ENCODE measurements at regions not wholly inside any gene's neighbourhood (a gene's known extent, or its start where the extent isn't known, plus 50 kb on each side); places are given as distances from the start of the nearest gene placed in this dataset.

- TF ChIP-seq ZNF138 (CRISPR knock-in tag; conservative IDR thresholded peaks at IDR 0.05) (no peak), USF1 (CRISPR knock-in tag; IDR thresholded peaks at IDR 0.05) (no peak), JUN (CRISPR knock-in tag; IDR thresholded peaks at IDR 0.05) (no peak), MLX (CRISPR knock-in tag; IDR thresholded peaks at IDR 0.05) (no peak), ZNF512 (CRISPR knock-in tag; IDR thresholded peaks at IDR 0.05; ENCODE audit: borderline replicate concordance) (no peak)
Observed at GRCh38 chr5:96172436-96172835, 210.8 kb upstream of the ELL2 start.
